CD4-positive, alpha-beta memory T cell (primary cell): ENCODE measurements at regions not wholly inside any gene's neighbourhood (a gene's known extent, or its start where the extent isn't known, plus 50 kb on each side); places are given as distances from the start of the nearest gene placed in this dataset.

Source experiments
- CTCF ChIA-PET: fragments of 350-600 bp; sonication (Branson Sonifier 250); formaldehyde crosslinking; loops from one replicate; lab custom pipeline; 2021; ENCODE audit warnings: inconsistent platforms; ENCODE audit not compliant: partially characterized antibody; lab: Charles Lee
- POLR2A ChIA-PET: fragments of 350-600 bp; sonication (Branson Sonifier 250); formaldehyde crosslinking; loops from one replicate; lab custom pipeline; 2021; ENCODE audit not compliant: partially characterized antibody; lab: Charles Lee
- DNase-seq, 5 donors: peaks; one replicate each; pipeline versions ENCODE4 v3.0.0 to v3.0.0-alpha.2; 2020 to 2022; ENCODE audit warnings: mixed read lengths in 1 of 5
- H3K27ac ChIP-seq: one replicate; pipeline ENCODE4 v1.7.0; 2013; ENCODE audit warnings: low read depth, low read length
- H3K27me3 ChIP-seq: 2 replicates; pipeline ENCODE4 v1.7.0; 2013; ENCODE audit warnings: mild to moderate bottlenecking, low read length, moderate library complexity; ENCODE audit not compliant: insufficient read depth
- H3K36me3 ChIP-seq: 2 replicates; pipeline ENCODE4 v1.7.0; 2013; ENCODE audit warnings: mild to moderate bottlenecking, low read length, moderate library complexity; ENCODE audit not compliant: insufficient read depth
- H3K4me1 ChIP-seq: 2 replicates; pipeline ENCODE4 v1.7.0; 2013; ENCODE audit warnings: mild to moderate bottlenecking, low read length, moderate library complexity; ENCODE audit not compliant: insufficient read depth
- H3K4me3 ChIP-seq, 2 donors: one replicate each; pipeline ENCODE4 v1.7.0; 2013; ENCODE audit warnings: low read length in 2 of 2, mild to moderate bottlenecking in 1 of 2
- H3K9me3 ChIP-seq, 2 donors: one replicate each; pipeline ENCODE4 v1.7.0; 2013; ENCODE audit warnings: low read length in 2 of 2, control low read depth in 1 of 2; ENCODE audit not compliant: control insufficient read depth in 1 of 2
- H3K27ac Mint-ChIP-seq, 7 donors: one replicate each; pipeline ENCODE4 v1.8.0; 2020 to 2021; ENCODE audit warnings: mixed read lengths in 7 of 7, mild to moderate bottlenecking in 6 of 7, inconsistent platforms in 3 of 7, moderate library complexity in 3 of 7
- H3K27me3 Mint-ChIP-seq, 2 donors: one replicate each; pipeline ENCODE4 v1.8.0; 2020 to 2021; ENCODE audit warnings: mixed read lengths in 2 of 2
- H3K36me3 Mint-ChIP-seq, 2 donors: one replicate each; pipeline ENCODE4 v1.8.0; 2020 to 2021; ENCODE audit warnings: mixed read lengths in 2 of 2, inconsistent platforms in 1 of 2, mild to moderate bottlenecking in 1 of 2
- H3K4me1 Mint-ChIP-seq, 4 donors: one replicate each; pipeline ENCODE4 v1.8.0; 2020 to 2021; ENCODE audit warnings: mixed read lengths in 4 of 4, mild to moderate bottlenecking in 1 of 4
- H3K4me3 Mint-ChIP-seq, 8 donors: one replicate each; pipeline ENCODE4 v1.8.0; 2020 to 2021; ENCODE audit warnings: mixed read lengths in 8 of 8, mild to moderate bottlenecking in 7 of 8, moderate library complexity in 6 of 8, inconsistent platforms in 3 of 8
- H3K9me3 Mint-ChIP-seq, 8 donors: one replicate each; pipeline ENCODE4 v1.8.0; 2020 to 2021; ENCODE audit warnings: mixed read lengths in 8 of 8, mild to moderate bottlenecking in 5 of 8, inconsistent platforms in 3 of 8, moderate library complexity in 1 of 8
- intact Hi-C: fragments of 100-400 bp; cut with micrococcal nuclease; formaldehyde crosslinking; loops from one replicate; pipeline ENCODE4 v1.15.1; 2023

GRCh38 chr3:31133541-31133940 is 239.1 kb upstream of the GADL1 start:
- no peaks in the 10 kb centered on the region for H3K9me3 ChIP-seq
- no peak overlapping the region for H3K4me3 ChIP-seq
- Mint-ChIP-seq H3K27me3 (no peaks in the 10 kb centered on the region), H3K4me1 (peaks cover 0 to 6% (median 1%) of the 10 kb centered on the region in 4 donors), H3K9me3 (peaks cover 0 to 5% (median 0%) of the 10 kb centered on the region in 8 donors), H3K27ac (peak overlapping the region in 1 of 7 donors; percentile 42), H3K4me3 (no peak overlapping the region), H3K36me3 (no peaks in the 10 kb centered on the region)
- no peak for DNase-seq
- no peaks in the 10 kb centered on the region for H3K27me3 ChIP-seq
- no peak overlapping the region for H3K27ac ChIP-seq
- no peaks in the 10 kb centered on the region for H3K4me1 ChIP-seq
- intact Hi-C loops = loop anchor here (2.0 to 10.0 kb wide), 2 partner anchors 1021 to 1119 kb away; no protein-coding TSS in a partner anchor
- ChIA-PET CTCF (no interaction called here), POLR2A (no interaction called here)
- no peaks in the 10 kb centered on the region for H3K36me3 ChIP-seq

GRCh38 chr3:31135546-31135945 is 241.1 kb upstream of the GADL1 start:
- Histone ChIP-seq H3K27me3 (no peaks in the 10 kb centered on the region), H3K4me3 (no peak overlapping the region), H3K4me1 (no peaks in the 10 kb centered on the region), H3K27ac (no peak overlapping the region), H3K9me3 (no peaks in the 10 kb centered on the region), H3K36me3 (no peaks in the 10 kb centered on the region)
- Mint-ChIP-seq H3K4me1 (peaks cover 0 to 2% (median 0%) of the 10 kb centered on the region in 4 donors), H3K27me3 (no peaks in the 10 kb centered on the region), H3K9me3 (peaks cover 0 to 5% (median 0%) of the 10 kb centered on the region in 8 donors), H3K4me3 (no peak overlapping the region), H3K36me3 (no peaks in the 10 kb centered on the region), H3K27ac (no peak overlapping the region)
- ChIA-PET CTCF (no interaction called here), POLR2A (no interaction called here)
- intact Hi-C loops = loop anchor here (10.0 kb wide), 1 partner anchor 1121 kb away; no protein-coding TSS in a partner anchor
- DNase-seq = no peak

GRCh38 chr3:31137718-31138465 is 243.4 kb upstream of the GADL1 start:
- POLR2A ChIA-PET = no interaction called here
- Histone ChIP-seq H3K36me3 (no peaks in the 10 kb centered on the region), H3K27me3 (no peaks in the 10 kb centered on the region), H3K4me3 (no peak overlapping the region), H3K4me1 (no peaks in the 10 kb centered on the region), H3K27ac (no peak overlapping the region), H3K9me3 (no peaks in the 10 kb centered on the region)
- no peaks in the 10 kb centered on the region for H3K36me3 Mint-ChIP-seq
- no peak overlapping the region for H3K27ac Mint-ChIP-seq
- DNase-seq = no peak
- no peak overlapping the region for H3K4me3 Mint-ChIP-seq
- CTCF ChIA-PET = interaction anchor here (0.9 kb wide), 1 partner anchor 15 kb away, joined by 3 read pairs; no protein-coding TSS in a partner anchor
- intact Hi-C loops = loop anchor here (10.0 kb wide), 1 partner anchor 1123 kb away; no protein-coding TSS in a partner anchor
- no peaks in the 10 kb centered on the region for H3K27me3 Mint-ChIP-seq
- no peaks in the 10 kb centered on the region for H3K4me1 Mint-ChIP-seq
- H3K9me3 Mint-ChIP-seq = peaks cover 0 to 5% (median 0%) of the 10 kb centered on the region in 8 donors

GRCh38 chr3:31140470-31140869 is 246.0 kb upstream of the GADL1 start:
- ChIA-PET POLR2A (no interaction called here), CTCF (no interaction called here)
- H3K4me1 ChIP-seq = no peaks in the 10 kb centered on the region
- intact Hi-C loops = no loop called here
- H3K36me3 ChIP-seq = no peaks in the 10 kb centered on the region
- Mint-ChIP-seq H3K27me3 (no peaks in the 10 kb centered on the region), H3K4me1 (no peaks in the 10 kb centered on the region), H3K4me3 (no peak overlapping the region), H3K9me3 (peaks cover 0 to 5% (median 0%) of the 10 kb centered on the region in 8 donors), H3K36me3 (no peaks in the 10 kb centered on the region), H3K27ac (no peak overlapping the region)
- no peaks in the 10 kb centered on the region for H3K27me3 ChIP-seq
- H3K4me3 ChIP-seq = no peak overlapping the region
- no peaks in the 10 kb centered on the region for H3K9me3 ChIP-seq
- H3K27ac ChIP-seq = no peak overlapping the region
- DNase-seq = no peak

- H3K4me1 ChIP-seq = no peaks in the 10 kb centered on the region
- H3K9me3 ChIP-seq = no peaks in the 10 kb centered on the region
- Mint-ChIP-seq H3K36me3 (no peaks in the 10 kb centered on the region), H3K4me1 (peaks cover 0 to 2% (median 0%) of the 10 kb centered on the region in 4 donors), H3K9me3 (peaks cover 0 to 12% (median 3%) of the 10 kb centered on the region in 8 donors), H3K27me3 (no peaks in the 10 kb centered on the region), H3K27ac (peak overlapping the region in 2 of 7 donors; percentile 14 to 30), H3K4me3 (no peak overlapping the region)
- H3K27me3 ChIP-seq = no peaks in the 10 kb centered on the region
- CTCF ChIA-PET = no interaction called here
- no peak for DNase-seq
- H3K27ac ChIP-seq = no peak overlapping the region
- no peaks in the 10 kb centered on the region for H3K36me3 ChIP-seq
- POLR2A ChIA-PET = no interaction called here
- no peak overlapping the region for H3K4me3 ChIP-seq
- intact Hi-C loops = no loop called here
These were observed 247.7 kb upstream of the GADL1 start for GRCh38 chr3:31142139-31142538.

- CTCF ChIA-PET = no interaction called here
- intact Hi-C loops = no loop called here
These were observed 248.1 kb upstream of the GADL1 start for GRCh38 chr3:31142543-31142942.

GRCh38 chr3:31145062-31145461 is 250.6 kb upstream of the GADL1 start:
- H3K27ac ChIP-seq = no peak overlapping the region
- H3K36me3 ChIP-seq = no peaks in the 10 kb centered on the region
- peaks cover 2 to 30% (median 13%) of the 10 kb centered on the region in 8 donors for H3K9me3 Mint-ChIP-seq
- H3K4me1 ChIP-seq = no peaks in the 10 kb centered on the region
- CTCF ChIA-PET = no interaction called here
- no peak for DNase-seq
- H3K4me3 Mint-ChIP-seq = no peak overlapping the region
- peaks cover 4 to 8% of the 10 kb centered on the region in 2 donors for H3K36me3 Mint-ChIP-seq
- H3K4me3 ChIP-seq = no peak overlapping the region
- no peaks in the 10 kb centered on the region for H3K9me3 ChIP-seq
- H3K4me1 Mint-ChIP-seq = peaks cover 0 to 2% (median 0%) of the 10 kb centered on the region in 4 donors
- no peak overlapping the region for H3K27ac Mint-ChIP-seq
- POLR2A ChIA-PET = no interaction called here
- intact Hi-C loops = no loop called here
- no peaks in the 10 kb centered on the region for H3K27me3 ChIP-seq
- no peaks in the 10 kb centered on the region for H3K27me3 Mint-ChIP-seq

More at GRCh38 chr3:31142543-31142942, 248.1 kb upstream of the GADL1 start:
- H3K27ac Mint-ChIP-seq = peak overlapping the region in 1 of 7 donors; percentile 1
- Histone ChIP-seq H3K36me3 (no peaks in the 10 kb centered on the region), H3K4me1 (no peaks in the 10 kb centered on the region), H3K4me3 (no peak overlapping the region), H3K27ac (no peak overlapping the region), H3K9me3 (no peaks in the 10 kb centered on the region), H3K27me3 (no peaks in the 10 kb centered on the region)
- no peaks in the 10 kb centered on the region for H3K36me3 Mint-ChIP-seq
- H3K4me3 Mint-ChIP-seq = no peak overlapping the region
- no peaks in the 10 kb centered on the region for H3K27me3 Mint-ChIP-seq
- no peak for DNase-seq
- H3K9me3 Mint-ChIP-seq = peaks cover 0 to 16% (median 4%) of the 10 kb centered on the region in 8 donors
- POLR2A ChIA-PET = no interaction called here
- H3K4me1 Mint-ChIP-seq = peaks cover 0 to 2% (median 0%) of the 10 kb centered on the region in 4 donors
